H1 (cell line): ENCODE measurements at regions not wholly inside any gene's neighbourhood (a gene's known extent, or its start where the extent isn't known, plus 50 kb on each side); places are given as distances from the start of the nearest gene placed in this dataset.

Experiments used
- CTCF ChIA-PET: fragments of 300-600 bp; sonication (Branson Sonifier 250); formaldehyde crosslinking; loops from one replicate; lab custom pipeline; 2021; ENCODE audit not compliant: partially characterized antibody; lab: Charles Lee
- POLR2A ChIA-PET: fragments of 300-600 bp; sonication (Branson Sonifier 250); formaldehyde crosslinking; loops from one replicate; lab custom pipeline; 2021; ENCODE audit warnings: inconsistent platforms; ENCODE audit not compliant: partially characterized antibody; lab: Charles Lee
- DNase-seq, 2 experiments: peaks; one replicate each; pipeline versions ENCODE4 v3.0.0 to v3.0.0-alpha.2; 2010 to 2022; ENCODE audit warnings: low spot score in 2 of 2, low read depth in 1 of 2, mixed read lengths in 1 of 2
- FAIRE-seq: peaks from 2 replicates; lab custom pipeline; 2011; peaks lifted over from hg19 to GRCh38; lab: Jason Lieb, UNC
- H2AFZ ChIP-seq: 2 replicates; pipeline ENCODE4 v1.8.1; 2012; ENCODE audit warnings: low read length, inconsistent platforms
- H2AK5ac ChIP-seq: 2 replicates; pipeline ENCODE4 v1.6.1; 2013; ENCODE audit warnings: low read depth, low read length
- H2BK120ac ChIP-seq: replicated peaks from 2 replicates; pipeline ENCODE3; 2013; ENCODE audit warnings: low read depth, low read length, inconsistent platforms
- H2BK12ac ChIP-seq: 2 replicates; pipeline ENCODE4 v1.6.1; 2013; ENCODE audit warnings: low read depth, low read length
- H2BK15ac ChIP-seq: 2 replicates; pipeline ENCODE4 v1.6.1; 2013; ENCODE audit warnings: low read length
- H2BK20ac ChIP-seq: 2 replicates; pipeline ENCODE4 v1.6.1; 2013; ENCODE audit warnings: low read length
- H2BK5ac ChIP-seq: 2 replicates; pipeline ENCODE4 v1.6.1; 2013; ENCODE audit warnings: low read depth, low read length
- H3K14ac ChIP-seq: 2 replicates; pipeline ENCODE4 v1.6.1; 2013; ENCODE audit warnings: inconsistent platforms; ENCODE audit not compliant: insufficient read length
- H3K18ac ChIP-seq: 2 replicates; pipeline ENCODE4 v1.6.1; 2013; ENCODE audit warnings: low read length; ENCODE audit errors: extremely low read depth
- H3K23ac ChIP-seq: 2 replicates; pipeline ENCODE4 v1.6.1; 2013; ENCODE audit warnings: inconsistent platforms; ENCODE audit not compliant: insufficient read length
- H3K23me2 ChIP-seq: 2 replicates; pipeline ENCODE4 v1.6.1; 2013; ENCODE audit warnings: low read depth, low read length
- H3K27ac ChIP-seq: 2 replicates; pipeline ENCODE4 v1.6.1; 2011; ENCODE audit warnings: low read depth, low read length, inconsistent platforms
- H3K27me3 ChIP-seq, 4 experiments: replicated peaks in 1 of 4; 1 replicate in 1 of 4; 2 replicates in 3 of 4; pipeline versions ENCODE4 v1.6.1 to v1.8.1; 2011 to 2013; ENCODE audit warnings: low read length in 3 of 4, mild to moderate bottlenecking in 3 of 4, inconsistent platforms in 2 of 4, mixed read lengths in 2 of 4, moderate library complexity in 1 of 4; ENCODE audit not compliant: control insufficient read depth in 3 of 4, insufficient read depth in 3 of 4; ENCODE audit errors: extremely low read depth in 1 of 4
- H3K36me3 ChIP-seq, 4 experiments: 2 replicates each; pipeline versions ENCODE4 v1.6.1 to v1.8.1; 2011 to 2013; ENCODE audit warnings: mild to moderate bottlenecking in 4 of 4, low read length in 3 of 4, moderate library complexity in 2 of 4, control low read depth in 1 of 4, inconsistent platforms in 1 of 4; ENCODE audit not compliant: insufficient read depth in 4 of 4, control insufficient read depth in 2 of 4
- H3K4ac ChIP-seq: replicated peaks from 2 replicates; pipeline ENCODE3; 2013; ENCODE audit warnings: low read length, low read depth, mixed read lengths, inconsistent platforms; ENCODE audit not compliant: insufficient read length
- H3K4me1 ChIP-seq, 4 experiments: replicated peaks in 1 of 4; 1 replicate in 1 of 4; 2 replicates in 3 of 4; pipeline versions ENCODE4 v1.6.1 to v1.8.1; 2011 to 2013; ENCODE audit warnings: low read length in 3 of 4, inconsistent platforms in 2 of 4, mixed read lengths in 1 of 4; ENCODE audit not compliant: insufficient read depth in 4 of 4, control insufficient read depth in 3 of 4
- H3K4me2 ChIP-seq, 2 experiments: 2 replicates each; pipeline versions ENCODE4 v1.6.1 to v1.8.1; 2011 to 2013; ENCODE audit warnings: low read depth in 2 of 2, low read length in 2 of 2, control low read depth in 1 of 2, inconsistent platforms in 1 of 2, mild to moderate bottlenecking in 1 of 2; ENCODE audit not compliant: insufficient read depth in 1 of 2
- H3K4me3 ChIP-seq, 4 experiments: fragments of 200-600, 300-600 bp in 1 of 4; sonication (generic), shearing (Covaris generic), sonication (Bioruptor Twin) in 1 of 4; 2 replicates each; pipeline versions ENCODE4 v1.5.1 to v1.8.1; 2011 to 2016; ENCODE audit warnings: low read length in 4 of 4, low read depth in 3 of 4, control low read depth in 2 of 4, inconsistent platforms in 2 of 4, mild to moderate bottlenecking in 2 of 4, mixed read lengths in 1 of 4, moderate library complexity in 1 of 4; ENCODE audit not compliant: insufficient read depth in 2 of 4; ENCODE audit errors: extremely low read depth in 1 of 4
- H3K56ac ChIP-seq: replicated peaks from 2 replicates; pipeline ENCODE3; 2013; ENCODE audit warnings: low read depth, mild to moderate bottlenecking, mixed read lengths, low read length, inconsistent platforms; ENCODE audit not compliant: insufficient read length
- H3K79me1 ChIP-seq: 2 replicates; pipeline ENCODE4 v1.6.1; 2013; ENCODE audit warnings: low read depth, low read length, control low read depth
- H3K79me2 ChIP-seq, 2 experiments: 2 replicates each; pipeline versions ENCODE4 v1.6.1 to v1.8.1; 2012 to 2013; ENCODE audit warnings: low read length in 2 of 2, mild to moderate bottlenecking in 2 of 2, inconsistent platforms in 1 of 2; ENCODE audit not compliant: insufficient read depth in 2 of 2, control insufficient read depth in 1 of 2
- H3K9ac ChIP-seq, 4 experiments: replicated peaks in 1 of 4; 1 replicate in 1 of 4; 2 replicates in 3 of 4; pipeline versions ENCODE4 v1.6.1 to v1.8.1; 2011 to 2013; ENCODE audit warnings: low read depth in 3 of 4, low read length in 3 of 4, control low read depth in 2 of 4, mild to moderate bottlenecking in 2 of 4, moderate library complexity in 2 of 4, inconsistent platforms in 1 of 4; ENCODE audit errors: extremely low read depth in 1 of 4
- H3K9me3 ChIP-seq, 2 experiments: 2 replicates each; pipeline versions ENCODE4 v1.6.1 to v1.8.1; 2012 to 2013; ENCODE audit warnings: mild to moderate bottlenecking in 2 of 2, moderate library complexity in 2 of 2, control low read depth in 1 of 2, inconsistent platforms in 1 of 2, low read depth in 1 of 2, low read length in 1 of 2, mixed read lengths in 1 of 2; ENCODE audit not compliant: insufficient read depth in 2 of 2
- H4K20me1 ChIP-seq, 2 experiments: replicated peaks in 1 of 2; 2 replicates each; pipeline versions ENCODE3 to v1.8.1; 2011 to 2013; ENCODE audit warnings: inconsistent platforms in 2 of 2, low read length in 2 of 2, mild to moderate bottlenecking in 1 of 2; ENCODE audit not compliant: insufficient read depth in 2 of 2, control insufficient read depth in 1 of 2
- H4K5ac ChIP-seq: 2 replicates; pipeline ENCODE4 v1.6.1; 2013; ENCODE audit warnings: low read length, low read depth, mixed read lengths, inconsistent platforms; ENCODE audit not compliant: insufficient read length
- H4K8ac ChIP-seq: 2 replicates; pipeline ENCODE4 v1.8.0; 2013; ENCODE audit warnings: mild to moderate bottlenecking, moderate library complexity, low read length, inconsistent platforms; ENCODE audit not compliant: insufficient read depth; ENCODE audit errors: extremely low read depth
- H4K91ac ChIP-seq: replicated peaks from 2 replicates; pipeline ENCODE3; 2013; ENCODE audit warnings: low read length, mixed read lengths, inconsistent platforms; ENCODE audit not compliant: insufficient read length
- CEBPB ChIP-seq: IDR thresholded peaks from 2 replicates; pipeline ENCODE4 v1.6.1; 2012; ENCODE audit warnings: low read depth, low read length
- HDAC2 ChIP-seq, 2 experiments: fragments of 300-600 bp in 1 of 2; sonication (generic) in 1 of 2; IDR thresholded peaks; 2 replicates each; pipeline ENCODE4 v1.6.1; 2011 to 2012; ENCODE audit warnings: low read depth in 2 of 2, low read length in 2 of 2, mild to moderate bottlenecking in 2 of 2, moderate library complexity in 2 of 2, borderline replicate concordance in 1 of 2, inconsistent platforms in 1 of 2
- SP1 ChIP-seq: IDR thresholded peaks from 2 replicates; pipeline ENCODE4 v1.6.1; 2011; ENCODE audit warnings: low read depth, low read length
- ZNF274 ChIP-seq: IDR thresholded peaks from 2 replicates; pipeline ENCODE4 v1.7.0; 2012; ENCODE audit warnings: low read length, borderline replicate concordance; ENCODE audit errors: extremely low read depth
- WGBS, 2 experiments: shearing (Covaris generic) in 1 of 2; methylation state at CpG; one replicate each; pipeline versions ENCODE4 v1.1.6 to v1.1.7; 2013 to 2015; ENCODE audit warnings: low lambda C conversion rate in 2 of 2, mixed read lengths in 2 of 2, inconsistent platforms in 1 of 2, low coverage in 1 of 2, missing lambda C conversion rate in 1 of 2; ENCODE audit not compliant: insufficient replicate concordance in 2 of 2, insufficient coverage in 1 of 2, insufficient read length in 1 of 2; ENCODE audit errors: extremely low coverage in 1 of 2, missing lambda C conversion rate in 1 of 2; 5-methylcytosine and 5-hydroxymethylcytosine counted together

- Histone ChIP-seq H3K56ac (no peak overlapping the region), H2BK12ac (no peak overlapping the region), H2BK15ac (no peak overlapping the region), H3K4me3 (no peak overlapping the region), H2AFZ (no peak overlapping the region), H3K14ac (no peak overlapping the region), H2BK120ac (no peak overlapping the region), H3K18ac (no peak overlapping the region), H2BK20ac (no peak overlapping the region), H3K9ac (no peak overlapping the region), H3K79me1 (no peaks in the 10 kb centered on the region), H3K9me3 (no peaks in the 10 kb centered on the region), H4K5ac (no peak overlapping the region), H3K27ac (no peak overlapping the region), H3K27me3 (no peaks in the 10 kb centered on the region), H3K4me1 (peaks cover 0 to 7% (median 2%) of the 10 kb centered on the region in 4 experiments; a peak in 4 of 7 replicates), H2BK5ac (no peak overlapping the region), H3K4me2 (no peak overlapping the region), H3K36me3 (no peaks in the 10 kb centered on the region), H4K8ac (no peak overlapping the region), H2AK5ac (no peak overlapping the region), H3K23ac (no peak overlapping the region), H4K20me1 (no peaks in the 10 kb centered on the region), H3K4ac (no peak overlapping the region), H4K91ac (no peak overlapping the region), H3K79me2 (no peaks in the 10 kb centered on the region), H3K23me2 (no peaks in the 10 kb centered on the region)
- CTCF ChIA-PET = interaction anchor here (1.2 to 2.7 kb wide), 2 partner anchors 9 to 63 kb away, joined by 3 to 15 read pairs; no protein-coding TSS in a partner anchor
- WGBS, 2 experiments = 86% methylated on average over 2 of the region's 2 CpGs; no CpG with 5 or more reads in 1 of the 2 experiments
- FAIRE-seq (no peak), DNase-seq (no peak)
- TF ChIP-seq SP1 (no peak), HDAC2 (IDR thresholded peaks at IDR 0.05; ENCODE audit: borderline replicate concordance in 1 of 2, low read depth in 2 of 2, low read length in 2 of 2) (no peak), CEBPB (no peak), ZNF274 (no peak)
- POLR2A ChIA-PET = interaction anchor here (0.8 to 1.3 kb wide), 3 partner anchors 11 to 31 kb away, joined by 3 to 4 read pairs (median 3); no protein-coding TSS in a partner anchor
Observed at GRCh38 chr11:126123686-126124085, 61.0 kb upstream of the CDON start.
